GM21786 (cell line): ENCODE measurements at regions not wholly inside any gene's neighbourhood (a gene's known extent, or its start where the extent isn't known, plus 50 kb on each side); places are given as distances from the start of the nearest gene placed in this dataset.

Source experiments
- ATAC-seq: cut with Tn5 transposase; IDR thresholded peaks from one replicate; pipeline ENCODE4 v1.9.1; 2021; ENCODE audit not compliant: unreplicated experiment

GRCh38 chr3:68468695-68469375, 463.5 kb downstream of the TAFA4 start:
- ATAC-seq = no peak

GRCh38 chr3:68467465-68467864, 464.9 kb downstream of the TAFA4 start:
- ATAC-seq = no peak

GRCh38 chr3:68458581-68458980, 473.8 kb downstream of the TAFA4 start:
- ATAC-seq = no peak

GRCh38 chr3:68448510-68449383, 483.6 kb downstream of the TAFA4 start:
- no peak for ATAC-seq

- no peak for ATAC-seq
Measured at GRCh38 chr3:68447885-68448284, 484.5 kb downstream of the TAFA4 start.

GRCh38 chr3:68441054-68441453, 491.3 kb downstream of the TAFA4 start:
- ATAC-seq = no peak

GRCh38 chr3:68436619-68437401, 495.5 kb downstream of the TAFA4 start:
- no peak for ATAC-seq

GRCh38 chr3:68428495-68428894, 503.9 kb downstream of the TAFA4 start:
- ATAC-seq = no peak

- no peak for ATAC-seq
Measured at GRCh38 chr3:68424796-68425460, 507.4 kb downstream of the TAFA4 start.

GRCh38 chr3:68408626-68409025, 523.7 kb downstream of the TAFA4 start:
- no peak for ATAC-seq

- ATAC-seq = no peak
Measured at GRCh38 chr3:68403741-68404140, 528.6 kb downstream of the TAFA4 start.

- ATAC-seq = no peak
Measured at GRCh38 chr3:68402235-68402918, 530.0 kb downstream of the TAFA4 start.

- no peak for ATAC-seq
Measured at GRCh38 chr3:68378631-68379030, 553.7 kb downstream of the TAFA4 start.

- ATAC-seq = no peak
Measured at GRCh38 chr3:68373727-68374126, 558.6 kb downstream of the TAFA4 start.

- ATAC-seq = no peak
Measured at GRCh38 chr3:68363796-68364195, 568.6 kb downstream of the TAFA4 start.

- no peak for ATAC-seq
Measured at GRCh38 chr3:68360492-68360891, 571.9 kb downstream of the TAFA4 start.

GRCh38 chr3:68345781-68346180, 586.6 kb downstream of the TAFA4 start:
- ATAC-seq = no peak

GRCh38 chr3:68342426-68342825, 589.9 kb downstream of the TAFA4 start:
- no peak for ATAC-seq

GRCh38 chr3:68336042-68336441, 596.3 kb downstream of the TAFA4 start:
- no peak for ATAC-seq

GRCh38 chr3:68334367-68334986, 597.9 kb downstream of the TAFA4 start:
- ATAC-seq = no peak
